Astrocyte (in vitro differentiated cells and primary cell): ENCODE measurements at regions not wholly inside any gene's neighbourhood (a gene's known extent, or its start where the extent isn't known, plus 50 kb on each side); places are given as distances from the start of the nearest gene placed in this dataset.

Experiments used
- DNase-seq: peaks from one replicate; pipeline ENCODE4 v3.0.0-alpha.2; 2010; ENCODE audit warnings: low read depth
- FAIRE-seq: peaks from 2 replicates; lab custom pipeline; 2011; peaks lifted over from hg19 to GRCh38; lab: Jason Lieb, UNC
- H2AFZ ChIP-seq: 2 replicates; pipeline ENCODE4 v1.6.0; 2012; ENCODE audit warnings: low read depth, low read length, inconsistent platforms
- H3K27ac ChIP-seq: 2 replicates; pipeline ENCODE4 v1.5.1; 2011; ENCODE audit warnings: low read depth, low read length, inconsistent platforms
- H3K27me3 ChIP-seq: 2 replicates; pipeline ENCODE4 v1.6.0; 2011; ENCODE audit warnings: low read length, inconsistent platforms; ENCODE audit not compliant: insufficient read depth
- H3K36me3 ChIP-seq: 2 replicates; pipeline ENCODE4 v1.5.1; 2011; ENCODE audit warnings: low read length, inconsistent platforms; ENCODE audit not compliant: insufficient read depth
- H3K4me1 ChIP-seq: 2 replicates; pipeline ENCODE4 v1.5.1; 2011; ENCODE audit warnings: low read length, inconsistent platforms; ENCODE audit not compliant: insufficient read depth
- H3K4me2 ChIP-seq: 2 replicates; pipeline ENCODE4 v1.6.0; 2012; ENCODE audit warnings: low read length, inconsistent platforms
- H3K4me3 ChIP-seq: 2 replicates; pipeline ENCODE4 v1.5.1; 2011; ENCODE audit warnings: low read depth, mild to moderate bottlenecking, low read length, inconsistent platforms; ENCODE audit not compliant: insufficient read depth
- H3K79me2 ChIP-seq: 2 replicates; pipeline ENCODE4 v1.6.0; 2012; ENCODE audit warnings: mild to moderate bottlenecking, low read length, inconsistent platforms; ENCODE audit not compliant: insufficient read depth
- H3K9ac ChIP-seq: 2 replicates; pipeline ENCODE4 v1.6.0; 2012; ENCODE audit warnings: mild to moderate bottlenecking, low read length, inconsistent platforms
- H3K9me3 ChIP-seq: 2 replicates; pipeline ENCODE4 v1.5.1; 2012; ENCODE audit warnings: low read depth, mild to moderate bottlenecking, low read length, inconsistent platforms; ENCODE audit not compliant: insufficient read depth
- H4K20me1 ChIP-seq: 2 replicates; pipeline ENCODE4 v1.6.0; 2012; ENCODE audit warnings: low read length, inconsistent platforms; ENCODE audit not compliant: insufficient read depth
- H3K27ac Mint-ChIP-seq: one replicate; pipeline ENCODE4 v1.8.0; 2021; ENCODE audit warnings: mild to moderate bottlenecking, mixed read lengths; ENCODE audit not compliant: unreplicated experiment
- H3K27me3 Mint-ChIP-seq: one replicate; pipeline ENCODE4 v1.8.0; 2021; ENCODE audit warnings: low read depth, mixed read lengths; ENCODE audit not compliant: unreplicated experiment
- H3K36me3 Mint-ChIP-seq: one replicate; pipeline ENCODE4 v1.8.0; 2021; ENCODE audit warnings: low read depth, mixed read lengths; ENCODE audit not compliant: unreplicated experiment
- H3K4me1 Mint-ChIP-seq: one replicate; pipeline ENCODE4 v1.8.0; 2021; ENCODE audit warnings: low read depth, mixed read lengths; ENCODE audit not compliant: unreplicated experiment
- H3K4me3 Mint-ChIP-seq: one replicate; pipeline ENCODE4 v1.8.0; 2021; ENCODE audit warnings: mild to moderate bottlenecking, moderate library complexity, mixed read lengths; ENCODE audit not compliant: unreplicated experiment
- H3K9me3 Mint-ChIP-seq: one replicate; pipeline ENCODE4 v1.8.0; 2021; ENCODE audit warnings: mild to moderate bottlenecking, mixed read lengths; ENCODE audit not compliant: unreplicated experiment
- CTCF ChIP-seq: IDR thresholded peaks from 2 replicates; pipeline ENCODE4 v1.5.1; 2011; ENCODE audit warnings: low read depth, mild to moderate bottlenecking, inconsistent platforms, low read length, moderate library complexity; ENCODE audit not compliant: insufficient read depth
- EZH2 ChIP-seq: IDR thresholded peaks from 2 replicates; pipeline ENCODE4 v1.6.1; 2012; ENCODE audit warnings: mild to moderate bottlenecking, low read length, inconsistent platforms; ENCODE audit not compliant: insufficient read depth

DNA sequence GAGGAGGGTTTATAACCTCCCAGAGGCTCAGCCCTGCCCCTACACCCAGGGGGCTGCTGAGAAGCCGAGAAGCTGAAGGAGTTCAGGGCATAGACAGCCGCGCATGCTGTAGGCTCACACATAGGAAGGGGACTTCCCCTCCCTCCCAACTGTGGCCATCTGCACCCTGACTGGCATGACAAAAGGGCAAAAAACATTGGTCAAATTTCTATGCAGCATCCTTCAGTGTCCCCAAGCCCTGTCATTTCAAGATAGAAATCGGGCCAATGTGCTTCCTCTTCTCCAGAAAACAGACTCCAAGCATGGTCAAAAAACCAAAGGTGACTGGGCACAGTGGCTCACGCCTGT, 55.9 kb upstream of the MYL10 start:
- H3K4me1 ChIP-seq: peaks cover 17% of the 10 kb centered on the region
- Mint-ChIP-seq H3K27me3 (peaks cover 18% of the 10 kb centered on the region), H3K4me3 (no peak overlapping the region), H3K27ac (no peak overlapping the region), H3K9me3 (no peaks in the 10 kb centered on the region), H3K36me3 (no peaks in the 10 kb centered on the region), H3K4me1 (peaks cover 14% of the 10 kb centered on the region)
- H3K4me3 ChIP-seq: no peak overlapping the region
- no peaks in the 10 kb centered on the region for H3K36me3 ChIP-seq
- no peaks in the 10 kb centered on the region for H4K20me1 ChIP-seq
- H3K9ac ChIP-seq: no peak overlapping the region
- no peaks in the 10 kb centered on the region for H3K9me3 ChIP-seq
- H3K27ac ChIP-seq: no peak overlapping the region
- no peak overlapping the region for H2AFZ ChIP-seq
- DNase-seq (no peak), FAIRE-seq (no peak)
- no peak overlapping the region for H3K4me2 ChIP-seq
- no peaks in the 10 kb centered on the region for H3K79me2 ChIP-seq
- TF ChIP-seq CTCF (no peak), EZH2 (no peak)
- peaks cover 2% of the 10 kb centered on the region for H3K27me3 ChIP-seq

DNA sequence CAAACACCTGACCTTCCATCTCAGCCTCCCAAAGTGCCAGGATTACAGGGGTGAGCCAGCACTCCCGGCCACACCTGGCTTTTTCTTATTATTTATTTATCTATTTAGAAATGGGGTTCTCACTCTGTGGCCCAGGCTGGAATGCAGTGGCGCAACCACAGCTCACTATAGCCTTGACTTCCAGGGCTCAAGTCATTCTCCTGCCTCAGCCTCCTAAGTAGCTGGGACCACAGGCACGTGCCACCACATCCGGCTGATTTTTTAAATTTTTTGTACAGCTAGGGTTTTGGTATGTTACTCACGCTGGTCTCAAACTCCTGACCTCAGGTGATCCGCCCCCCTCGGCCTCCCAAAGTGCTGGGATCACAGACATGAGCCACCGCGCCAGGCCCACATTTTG, 56.9 kb upstream of the MYL10 start:
- H3K4me2 ChIP-seq: no peak overlapping the region
- no peak overlapping the region for H3K9ac ChIP-seq
- no peak overlapping the region for H3K27ac ChIP-seq
- no peaks in the 10 kb centered on the region for H3K79me2 ChIP-seq
- H3K9me3 ChIP-seq: no peaks in the 10 kb centered on the region
- Mint-ChIP-seq H3K27ac (no peak overlapping the region), H3K4me3 (no peak overlapping the region), H3K9me3 (no peaks in the 10 kb centered on the region), H3K4me1 (peaks cover 10% of the 10 kb centered on the region), H3K27me3 (peaks cover 18% of the 10 kb centered on the region), H3K36me3 (no peaks in the 10 kb centered on the region)
- DNase-seq (no peak), FAIRE-seq (no peak)
- H3K36me3 ChIP-seq: no peaks in the 10 kb centered on the region
- no peak overlapping the region for H3K4me3 ChIP-seq
- no peak overlapping the region for H2AFZ ChIP-seq
- H3K27me3 ChIP-seq: peaks cover 2% of the 10 kb centered on the region
- TF ChIP-seq CTCF: no peak
- TF ChIP-seq EZH2: no peak
- H4K20me1 ChIP-seq: no peaks in the 10 kb centered on the region
- H3K4me1 ChIP-seq: peaks cover 8% of the 10 kb centered on the region

DNA sequence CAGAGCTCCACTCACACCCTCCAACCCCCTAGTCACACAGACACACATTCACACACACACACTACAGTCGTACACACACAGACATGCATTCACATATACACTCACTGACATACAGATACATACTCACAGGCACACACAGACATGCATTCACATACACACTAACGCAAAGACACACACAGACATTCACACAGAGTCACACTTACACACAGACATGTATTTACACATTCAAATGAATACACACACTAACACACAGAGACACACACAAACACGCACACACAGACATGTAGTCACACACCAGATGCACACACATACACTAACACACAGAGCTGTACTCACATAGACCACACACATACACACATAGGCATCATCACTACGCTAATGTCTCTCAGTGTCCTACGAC, 58.0 kb upstream of the MYL10 start:
- FAIRE-seq: no peak
- peaks cover 19% of the 10 kb centered on the region for H3K27me3 Mint-ChIP-seq

More for the DNA sequence above, 58.0 kb upstream of the MYL10 start:
- Histone ChIP-seq H3K36me3 (no peaks in the 10 kb centered on the region), H2AFZ (no peak overlapping the region), H3K9ac (no peak overlapping the region), H3K9me3 (no peaks in the 10 kb centered on the region), H3K4me2 (no peak overlapping the region), H4K20me1 (no peaks in the 10 kb centered on the region), H3K79me2 (no peaks in the 10 kb centered on the region), H3K4me1 (no peaks in the 10 kb centered on the region), H3K27ac (no peak overlapping the region), H3K4me3 (no peak overlapping the region), H3K27me3 (peaks cover 2% of the 10 kb centered on the region)
- Mint-ChIP-seq H3K36me3 (no peaks in the 10 kb centered on the region), H3K4me3 (no peak overlapping the region), H3K27ac (no peak overlapping the region), H3K4me1 (no peaks in the 10 kb centered on the region), H3K9me3 (no peaks in the 10 kb centered on the region)
- no peak for TF ChIP-seq EZH2
- no peak for TF ChIP-seq CTCF
- no peak for DNase-seq
